Limb (tissue), 2 donors: ENCODE measurements at regions not wholly inside any gene's neighbourhood (a gene's known extent, or its start where the extent isn't known, plus 50 kb on each side); places are given as distances from the start of the nearest gene placed in this dataset.

ENCODE experiments used
- DNase-seq, 2 donors: peaks; one replicate each; pipeline ENCODE4 v3.0.0-alpha.2; 2016; ENCODE audit errors: extremely low spot score in 2 of 2

GRCh38 chr7:47664650-47665195, 82.8 kb upstream of the TNS3 start:
- no peak for DNase-seq

GRCh38 chr7:47663851-47664250, 81.9 kb upstream of the TNS3 start:
- no peak for DNase-seq

- no peak for DNase-seq
Measured at GRCh38 chr7:47663213-47663612, 81.3 kb upstream of the TNS3 start.

GRCh38 chr7:47661051-47661714, 79.3 kb upstream of the TNS3 start:
- no peak for DNase-seq

GRCh38 chr7:47659664-47660462, 78.0 kb upstream of the TNS3 start:
- no peak for DNase-seq

GRCh38 chr7:47658886-47659635, 77.2 kb upstream of the TNS3 start:
- no peak for DNase-seq

- no peak for DNase-seq
Measured at GRCh38 chr7:47657126-47657525, 75.2 kb upstream of the TNS3 start.

GRCh38 chr7:47654672-47655298, 72.9 kb upstream of the TNS3 start:
- DNase-seq = no peak

GRCh38 chr7:47653550-47654411, 71.9 kb upstream of the TNS3 start:
- no peak for DNase-seq

- no peak for DNase-seq
Measured at GRCh38 chr7:47652591-47652990, 70.7 kb upstream of the TNS3 start.

- DNase-seq = no peak
Measured at GRCh38 chr7:47651355-47652317, 69.7 kb upstream of the TNS3 start.

- no peak for DNase-seq
Measured at GRCh38 chr7:47649919-47650318, 68.0 kb upstream of the TNS3 start.

GRCh38 chr7:47648275-47648925, 66.5 kb upstream of the TNS3 start:
- no peak for DNase-seq

- DNase-seq = no peak
Measured at GRCh38 chr7:47647918-47648250, 66.0 kb upstream of the TNS3 start.

- DNase-seq = no peak
Measured at GRCh38 chr7:47647181-47647917, 65.4 kb upstream of the TNS3 start.

- DNase-seq = no peak
Measured at GRCh38 chr7:47643716-47644400, 61.9 kb upstream of the TNS3 start.

GRCh38 chr7:47640265-47640664, 58.4 kb upstream of the TNS3 start:
- DNase-seq = no peak
